Epithelial cell of proximal tubule (primary cell): ENCODE measurements at regions not wholly inside any gene's neighbourhood (a gene's known extent, or its start where the extent isn't known, plus 50 kb on each side); places are given as distances from the start of the nearest gene placed in this dataset.

Experiments used
- DNase-seq: peaks from one replicate; pipeline ENCODE4 v3.0.0-alpha.2; 2011; ENCODE audit warnings: low read depth
- H3K4me3 ChIP-seq: 2 replicates; pipeline ENCODE4 v1.5.1; 2011; ENCODE audit warnings: low read depth, mild to moderate bottlenecking, low read length
- TF ChIP-seq, protein P1 (sequence below): conservative IDR thresholded peaks from 2 replicates; pipeline ENCODE4 v1.5.1; 2012; ENCODE audit warnings: low read depth, mild to moderate bottlenecking, low read length

DNA sequence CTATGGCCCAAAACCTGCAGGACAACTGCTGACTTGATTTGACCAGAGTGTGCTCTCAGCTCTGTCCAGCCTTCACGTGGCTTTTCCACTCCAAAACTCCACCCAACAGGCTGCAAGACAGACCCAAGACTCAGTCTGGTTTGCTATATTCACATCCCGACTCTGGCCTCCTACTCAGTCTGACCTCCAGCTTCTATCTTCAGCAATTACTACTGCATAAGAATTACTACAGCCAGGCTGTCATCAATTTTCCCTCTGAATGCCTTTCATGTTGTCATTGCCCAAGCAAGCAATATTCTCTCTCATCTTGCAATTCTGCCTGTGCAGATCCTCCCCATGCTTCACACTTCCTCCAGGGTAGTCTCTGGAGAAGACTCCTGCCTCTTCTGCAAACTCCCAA is 53.6 kb upstream of the GYPC start:
- no peak for DNase-seq
- H3K4me3 ChIP-seq, result no peak overlapping the region
- TF ChIP-seq, protein P1, sequence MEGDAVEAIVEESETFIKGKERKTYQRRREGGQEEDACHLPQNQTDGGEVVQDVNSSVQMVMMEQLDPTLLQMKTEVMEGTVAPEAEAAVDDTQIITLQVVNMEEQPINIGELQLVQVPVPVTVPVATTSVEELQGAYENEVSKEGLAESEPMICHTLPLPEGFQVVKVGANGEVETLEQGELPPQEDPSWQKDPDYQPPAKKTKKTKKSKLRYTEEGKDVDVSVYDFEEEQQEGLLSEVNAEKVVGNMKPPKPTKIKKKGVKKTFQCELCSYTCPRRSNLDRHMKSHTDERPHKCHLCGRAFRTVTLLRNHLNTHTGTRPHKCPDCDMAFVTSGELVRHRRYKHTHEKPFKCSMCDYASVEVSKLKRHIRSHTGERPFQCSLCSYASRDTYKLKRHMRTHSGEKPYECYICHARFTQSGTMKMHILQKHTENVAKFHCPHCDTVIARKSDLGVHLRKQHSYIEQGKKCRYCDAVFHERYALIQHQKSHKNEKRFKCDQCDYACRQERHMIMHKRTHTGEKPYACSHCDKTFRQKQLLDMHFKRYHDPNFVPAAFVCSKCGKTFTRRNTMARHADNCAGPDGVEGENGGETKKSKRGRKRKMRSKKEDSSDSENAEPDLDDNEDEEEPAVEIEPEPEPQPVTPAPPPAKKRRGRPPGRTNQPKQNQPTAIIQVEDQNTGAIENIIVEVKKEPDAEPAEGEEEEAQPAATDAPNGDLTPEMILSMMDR, result no peak
